Parathyroid adenoma (tissue), 2 donors: ENCODE measurements at regions not wholly inside any gene's neighbourhood (a gene's known extent, or its start where the extent isn't known, plus 50 kb on each side); places are given as distances from the start of the nearest gene placed in this dataset.
"Not testable (repeated sequence)": the region's sequence is repeated elsewhere in the genome, so short reads cannot be mapped to it uniquely, and the experiment has no call there.

Experiments
- H2AFZ ChIP-seq: fragments of 300-600 bp; sonication (generic); one replicate; pipeline ENCODE4 v1.7.0; 2017; ENCODE audit warnings: antibody characterized with exemption, mild to moderate bottlenecking
- H3K27ac ChIP-seq: fragments of 300-600 bp; sonication (generic); one replicate; pipeline ENCODE4 v1.7.0; 2017
- H3K27me3 ChIP-seq: fragments of 300-600 bp; sonication (generic); one replicate; pipeline ENCODE4 v1.7.0; 2017; ENCODE audit warnings: low read length; ENCODE audit not compliant: control insufficient read depth, insufficient read depth
- H3K36me3 ChIP-seq: fragments of 300-600 bp; sonication (generic); one replicate; pipeline ENCODE4 v1.7.0; 2017; ENCODE audit warnings: low read length; ENCODE audit not compliant: control insufficient read depth, insufficient read depth
- H3K4me1 ChIP-seq: fragments of 300-600 bp; sonication (generic); one replicate; pipeline ENCODE4 v1.7.0; 2017; ENCODE audit warnings: control low read depth
- H3K4me2 ChIP-seq: fragments of 300-600 bp; sonication (generic); one replicate; pipeline ENCODE4 v1.7.0; 2017; ENCODE audit warnings: low read length
- H3K4me3 ChIP-seq: fragments of 300-600 bp; sonication (generic); one replicate; pipeline ENCODE4 v1.7.0; 2017; ENCODE audit warnings: low read depth, low read length
- H3K79me2 ChIP-seq: fragments of 300-600 bp; sonication (generic); one replicate; pipeline ENCODE4 v1.7.0; 2017; ENCODE audit warnings: control low read depth
- H3K9ac ChIP-seq: fragments of 300-600 bp; sonication (generic); one replicate; pipeline ENCODE4 v1.7.0; 2017; ENCODE audit warnings: mild to moderate bottlenecking
- H3K9me3 ChIP-seq: fragments of 300-600 bp; sonication (generic); one replicate; pipeline ENCODE4 v1.7.0; 2017; ENCODE audit warnings: low read length; ENCODE audit not compliant: control insufficient read depth
- TF ChIP-seq, protein P1 (sequence below): fragments of 300-600 bp; sonication (generic); IDR thresholded peaks from one replicate; pipeline ENCODE4 v1.7.0; 2017; ENCODE audit warnings: antibody characterized with exemption, mild to moderate bottlenecking
- donor health status: primary hyperparathyroidism.

DNA sequence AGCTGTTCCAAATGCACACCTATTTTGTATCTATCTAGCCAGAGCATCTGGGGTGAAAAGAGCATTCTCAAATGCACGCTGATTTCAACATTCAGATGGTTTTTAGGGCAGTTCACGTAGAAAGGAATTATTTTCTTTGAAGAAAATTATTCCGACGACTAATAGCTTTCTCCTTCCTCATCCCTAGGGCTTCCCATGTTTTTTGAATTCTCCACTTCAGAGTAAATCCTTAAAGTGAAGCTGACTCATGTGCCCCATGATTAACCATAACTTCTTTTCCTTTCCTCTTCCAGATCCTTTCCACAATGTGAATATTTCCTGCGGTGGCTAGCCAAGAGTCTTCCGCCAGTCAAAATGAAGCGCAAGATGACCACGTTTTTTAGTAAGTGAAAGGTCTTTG, 86.7 kb upstream of the PDHA1 start:
- Histone ChIP-seq H3K4me2 (no peak overlapping the region), H3K27me3 (no peaks in the 10 kb centered on the region), H3K4me1 (no peaks in the 10 kb centered on the region), H3K27ac (no peak overlapping the region), H3K36me3 (no peaks in the 10 kb centered on the region), H3K9ac (no peak overlapping the region), H3K9me3 (no peaks in the 10 kb centered on the region), H2AFZ (no peak overlapping the region), H3K4me3 (no peak overlapping the region), H3K79me2 (no peaks in the 10 kb centered on the region)
- TF ChIP-seq, protein P1, sequence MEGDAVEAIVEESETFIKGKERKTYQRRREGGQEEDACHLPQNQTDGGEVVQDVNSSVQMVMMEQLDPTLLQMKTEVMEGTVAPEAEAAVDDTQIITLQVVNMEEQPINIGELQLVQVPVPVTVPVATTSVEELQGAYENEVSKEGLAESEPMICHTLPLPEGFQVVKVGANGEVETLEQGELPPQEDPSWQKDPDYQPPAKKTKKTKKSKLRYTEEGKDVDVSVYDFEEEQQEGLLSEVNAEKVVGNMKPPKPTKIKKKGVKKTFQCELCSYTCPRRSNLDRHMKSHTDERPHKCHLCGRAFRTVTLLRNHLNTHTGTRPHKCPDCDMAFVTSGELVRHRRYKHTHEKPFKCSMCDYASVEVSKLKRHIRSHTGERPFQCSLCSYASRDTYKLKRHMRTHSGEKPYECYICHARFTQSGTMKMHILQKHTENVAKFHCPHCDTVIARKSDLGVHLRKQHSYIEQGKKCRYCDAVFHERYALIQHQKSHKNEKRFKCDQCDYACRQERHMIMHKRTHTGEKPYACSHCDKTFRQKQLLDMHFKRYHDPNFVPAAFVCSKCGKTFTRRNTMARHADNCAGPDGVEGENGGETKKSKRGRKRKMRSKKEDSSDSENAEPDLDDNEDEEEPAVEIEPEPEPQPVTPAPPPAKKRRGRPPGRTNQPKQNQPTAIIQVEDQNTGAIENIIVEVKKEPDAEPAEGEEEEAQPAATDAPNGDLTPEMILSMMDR, result no peak

DNA sequence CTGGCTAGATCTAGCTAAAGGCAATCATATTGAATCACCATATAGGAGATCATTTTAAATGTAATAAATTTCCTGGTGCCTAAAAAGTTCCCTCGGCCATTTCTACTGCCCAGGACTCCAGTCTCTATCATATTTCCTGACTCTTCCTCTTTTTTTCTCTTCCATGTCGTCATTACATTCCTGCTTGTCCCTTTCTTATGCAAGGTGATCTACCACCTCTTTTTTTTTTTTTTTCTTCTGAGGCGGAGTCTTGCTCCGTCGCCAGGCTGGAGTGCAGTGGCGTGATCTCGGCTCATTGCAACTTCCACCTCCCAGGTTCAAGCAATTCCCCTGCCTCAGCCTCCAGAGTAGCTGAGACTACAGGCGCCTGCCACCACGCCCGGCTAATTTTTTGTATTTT, 82.7 kb upstream of the PDHA1 start:
- H3K27ac ChIP-seq, H3K36me3 ChIP-seq, H3K4me1 ChIP-seq, H3K79me2 ChIP-seq, H3K4me2 ChIP-seq, H3K9ac ChIP-seq, H2AFZ ChIP-seq, H3K27me3 ChIP-seq, H3K4me3 ChIP-seq, H3K9me3 ChIP-seq: not testable (repeated sequence)

DNA sequence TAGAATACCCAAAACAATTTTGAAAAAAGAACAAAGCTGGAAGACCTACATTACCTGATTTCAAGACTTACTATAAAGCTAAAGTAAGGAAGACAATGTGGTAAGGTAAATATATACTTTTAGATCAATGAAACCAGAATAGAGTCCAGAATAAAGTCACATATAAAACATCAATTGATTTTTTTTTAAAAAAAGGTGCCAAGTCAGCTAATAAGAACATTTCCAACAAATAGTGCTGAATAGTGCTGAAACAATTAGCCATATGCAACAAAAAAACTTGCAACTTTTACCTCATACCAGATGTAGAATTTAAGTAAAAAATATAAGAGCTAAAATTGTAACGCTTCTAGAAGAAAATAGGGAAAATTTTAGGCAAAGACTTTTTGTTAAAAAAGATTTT, 73.0 kb upstream of the PDHA1 start:
- no peak overlapping the region for H3K9ac ChIP-seq
- H3K9me3 ChIP-seq, result no peaks in the 10 kb centered on the region
- TF ChIP-seq, protein P1, result no peak

DNA sequence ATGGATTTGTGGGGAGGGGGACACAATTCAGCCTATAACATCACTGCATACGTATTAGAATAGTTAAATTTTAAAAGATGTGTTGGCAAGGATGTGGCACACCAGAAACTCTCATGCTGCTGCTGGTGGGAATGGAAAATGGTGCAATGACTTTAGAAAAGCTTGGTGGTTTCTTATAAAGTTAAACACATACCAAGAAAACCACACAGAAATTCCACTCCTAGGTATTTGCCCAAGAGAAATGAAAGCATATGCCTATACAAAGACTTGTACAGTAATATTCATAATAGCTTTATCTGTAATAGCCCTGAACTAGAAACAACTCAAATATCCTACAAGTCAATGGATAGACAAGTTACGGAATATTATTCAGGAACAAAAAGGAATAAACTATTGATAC, 71.3 kb upstream of the PDHA1 start:
- TF ChIP-seq, protein P1, result no peak
- no peak overlapping the region for H3K4me3 ChIP-seq
- H3K27me3 ChIP-seq, result no peaks in the 10 kb centered on the region
- no peak overlapping the region for H3K9ac ChIP-seq
- H3K79me2 ChIP-seq, result no peaks in the 10 kb centered on the region
- no peak overlapping the region for H3K27ac ChIP-seq
- H3K4me2 ChIP-seq, result no peak overlapping the region
- no peaks in the 10 kb centered on the region for H3K4me1 ChIP-seq
- H3K36me3 ChIP-seq, result no peaks in the 10 kb centered on the region
- H2AFZ ChIP-seq, result no peak overlapping the region
- no peaks in the 10 kb centered on the region for H3K9me3 ChIP-seq

More for the DNA sequence above, 73.0 kb upstream of the PDHA1 start:
- H3K4me3 ChIP-seq, result no peak overlapping the region
- H3K4me1 ChIP-seq, result no peaks in the 10 kb centered on the region
- no peaks in the 10 kb centered on the region for H3K27me3 ChIP-seq
- H3K36me3 ChIP-seq, result no peaks in the 10 kb centered on the region
- no peaks in the 10 kb centered on the region for H3K79me2 ChIP-seq
- H2AFZ ChIP-seq, result no peak overlapping the region
- H3K27ac ChIP-seq, result no peak overlapping the region
- H3K4me2 ChIP-seq, result no peak overlapping the region

DNA sequence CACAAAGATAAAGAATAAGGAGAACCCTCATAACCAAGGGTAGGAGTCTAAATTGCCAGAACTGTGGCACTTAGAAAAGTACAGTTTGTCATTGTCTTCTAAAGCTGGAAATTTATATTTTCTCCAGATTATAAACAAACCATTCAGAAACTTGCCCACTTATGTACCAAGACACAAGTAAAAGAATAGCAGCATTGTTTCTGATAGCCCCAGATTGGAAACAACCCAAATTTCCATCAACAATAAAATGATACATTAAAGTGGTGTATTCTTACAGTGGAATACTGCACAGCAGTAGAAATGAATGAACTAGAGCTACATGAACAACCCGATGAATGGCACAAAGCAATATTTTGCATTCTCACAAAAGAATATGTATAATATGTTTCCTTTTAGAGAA, 63.1 kb upstream of the PDHA1 start:
- Histone ChIP-seq H3K4me2 (no peak overlapping the region), H2AFZ (no peak overlapping the region), H3K27me3 (no peaks in the 10 kb centered on the region), H3K36me3 (no peaks in the 10 kb centered on the region), H3K4me3 (no peak overlapping the region), H3K9ac (no peak overlapping the region), H3K9me3 (no peaks in the 10 kb centered on the region), H3K4me1 (no peaks in the 10 kb centered on the region), H3K27ac (no peak overlapping the region), H3K79me2 (no peaks in the 10 kb centered on the region)
- TF ChIP-seq, protein P1, result no peak
